ENCODE measurements at regions not wholly inside any gene's neighbourhood (a gene's known extent, or its start where the extent isn't known, plus 50 kb on each side); places are given as distances from the start of the nearest gene placed in this dataset.
"Not testable (repeated sequence)": the region's sequence is repeated elsewhere in the genome, so short reads cannot be mapped to it uniquely, and the experiment has no call there.

DNA sequence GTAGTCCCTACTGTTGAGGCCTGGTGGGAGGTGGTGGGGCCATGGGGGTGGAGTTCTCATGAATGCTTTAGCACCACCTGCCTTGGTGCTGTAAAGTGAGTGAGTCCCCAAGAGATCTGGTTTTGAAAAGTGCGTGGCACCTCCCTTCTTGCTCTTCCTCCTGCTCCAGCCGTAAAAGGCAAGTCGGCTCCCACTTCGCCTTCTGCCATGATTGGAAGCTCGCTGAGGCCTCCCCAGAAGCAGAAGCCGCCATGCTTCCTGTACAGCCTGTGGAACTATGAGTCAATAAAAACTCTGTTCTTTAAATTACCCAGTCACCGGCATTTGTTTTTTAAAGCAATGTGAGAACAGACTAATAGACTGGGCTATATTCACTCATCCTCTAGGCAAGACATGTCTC lies 141.3 kb upstream of the ALKAL2 start:
- Histone ChIP-seq H3K4me3 (ENCODE audit: low read depth, low read length) (no peak overlapping the region), H3K4me2 (ENCODE audit: low read length) (no peak overlapping the region), H3K4me1 (ENCODE audit: control insufficient read depth in 1 of 2, insufficient read depth in 2 of 2, low read length in 2 of 2) (no peaks in the 10 kb centered on the region), H3K23ac (ENCODE audit: low read length) (no peak overlapping the region), H2BK12ac (ENCODE audit: low read length) (no peak overlapping the region), H3K18ac (ENCODE audit: low read length) (no peak overlapping the region), H2BK5ac (ENCODE audit: low read depth, low read length, poor library complexity) (no peak overlapping the region), H3K9me3 (ENCODE audit: insufficient read depth, low read depth, low read length) (peaks cover 2% of the 10 kb centered on the region), H3K14ac (ENCODE audit: low read length) (no peak overlapping the region), H3K27ac (ENCODE audit: low read depth, low read length) (no peak overlapping the region), H2AK5ac (ENCODE audit: low read length) (no peak overlapping the region), H3K27me3 (ENCODE audit: insufficient read depth, low read length) (no peaks in the 10 kb centered on the region), H2BK120ac (ENCODE audit: insufficient read depth, low read length, poor library complexity) (no peak overlapping the region), H3K79me2 (ENCODE audit: control insufficient read depth, insufficient read depth, low read length, poor library complexity) (no peaks in the 10 kb centered on the region), H4K12ac (ENCODE audit: low read depth, low read length) (no peak overlapping the region), H3K79me1 (ENCODE audit: low read length) (no peaks in the 10 kb centered on the region), H3K4ac (ENCODE audit: low read depth, low read length) (no peak overlapping the region), H4K91ac (ENCODE audit: low read depth, low read length) (no peak overlapping the region), H3K9ac (ENCODE audit: low read length) (no peak overlapping the region), H4K8ac (ENCODE audit: low read depth, low read length) (no peak overlapping the region), H3K36me3 (ENCODE audit: control insufficient read depth in 1 of 2, insufficient read depth in 2 of 2, low read length in 2 of 2) (no peaks in the 10 kb centered on the region), H2AFZ (ENCODE audit: insufficient read depth, low read length, poor library complexity) (no peak overlapping the region)
- WGBS (ENCODE audit: extremely low coverage, insufficient coverage, insufficient read length), result no CpG with 5 or more reads among the region's 7 CpGs
- no peak for DNase-seq

DNA sequence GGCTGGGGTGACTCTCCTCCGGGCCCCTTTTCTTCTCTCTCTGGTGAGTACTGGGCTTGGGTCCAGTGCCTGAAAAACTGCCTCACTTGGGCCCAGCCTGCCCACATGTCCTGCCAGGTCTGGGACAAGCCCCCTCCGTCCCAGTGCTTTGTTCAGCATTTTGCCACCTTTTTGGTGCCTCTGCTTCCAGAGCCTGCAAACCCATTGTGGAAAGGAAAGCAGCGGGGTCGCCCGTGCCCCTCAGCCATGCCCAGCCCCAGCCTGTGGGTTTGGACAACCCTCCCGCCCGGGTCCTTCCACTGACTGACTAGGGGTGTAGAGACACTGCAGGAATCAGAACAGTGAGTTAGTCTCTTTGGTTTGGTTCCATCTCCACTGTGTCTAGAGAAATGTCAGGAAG lies 140.7 kb upstream of the ALKAL2 start:
- Histone ChIP-seq H2BK5ac (ENCODE audit: low read depth, low read length, poor library complexity) (no peak overlapping the region), H3K23ac (ENCODE audit: low read length) (no peak overlapping the region), H3K27me3 (ENCODE audit: insufficient read depth, low read length) (no peaks in the 10 kb centered on the region), H3K18ac (ENCODE audit: low read length) (no peak overlapping the region), H3K4me1 (ENCODE audit: control insufficient read depth in 1 of 2, insufficient read depth in 2 of 2, low read length in 2 of 2) (no peaks in the 10 kb centered on the region), H3K14ac (ENCODE audit: low read length) (no peak overlapping the region), H2BK120ac (ENCODE audit: insufficient read depth, low read length, poor library complexity) (no peak overlapping the region), H3K9me3 (ENCODE audit: insufficient read depth, low read depth, low read length) (peaks cover 2% of the 10 kb centered on the region), H4K8ac (ENCODE audit: low read depth, low read length) (no peak overlapping the region), H4K12ac (ENCODE audit: low read depth, low read length) (no peak overlapping the region), H2AK5ac (ENCODE audit: low read length) (no peak overlapping the region), H3K4ac (ENCODE audit: low read depth, low read length) (no peak overlapping the region), H3K79me2 (ENCODE audit: control insufficient read depth, insufficient read depth, low read length, poor library complexity) (no peaks in the 10 kb centered on the region), H3K4me2 (ENCODE audit: low read length) (no peak overlapping the region), H4K91ac (ENCODE audit: low read depth, low read length) (no peak overlapping the region), H3K79me1 (ENCODE audit: low read length) (no peaks in the 10 kb centered on the region), H2AFZ (ENCODE audit: insufficient read depth, low read length, poor library complexity) (no peak overlapping the region), H3K9ac (ENCODE audit: low read length) (no peak overlapping the region), H3K4me3 (ENCODE audit: low read depth, low read length) (no peak overlapping the region), H3K27ac (ENCODE audit: low read depth, low read length) (no peak overlapping the region), H2BK12ac (ENCODE audit: low read length) (no peak overlapping the region), H3K36me3 (ENCODE audit: control insufficient read depth in 1 of 2, insufficient read depth in 2 of 2, low read length in 2 of 2) (no peaks in the 10 kb centered on the region)
- no peak for DNase-seq
- WGBS (ENCODE audit: extremely low coverage, insufficient coverage, insufficient read length), result no CpG with 5 or more reads among the region's 7 CpGs

DNA sequence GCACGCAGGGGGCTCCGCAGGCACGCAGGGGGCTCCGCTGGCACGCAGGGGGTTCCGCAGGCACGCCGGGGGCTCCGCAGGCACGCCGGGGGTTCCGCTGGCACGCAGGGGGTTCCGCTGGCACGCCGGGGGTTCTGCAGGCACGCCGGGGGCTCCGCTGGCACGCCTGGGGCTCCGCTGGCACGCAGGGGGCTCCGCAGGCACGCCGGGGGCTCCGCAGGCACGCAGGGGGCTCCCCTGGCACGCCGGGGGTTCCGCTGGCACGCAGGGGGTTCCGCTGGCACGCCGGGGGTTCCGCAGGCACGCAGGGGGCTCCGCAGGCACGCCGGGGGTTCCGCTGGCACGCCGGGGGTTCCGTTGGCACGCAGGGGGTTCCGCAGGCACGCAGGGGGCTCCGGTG lies 138.8 kb upstream of the ALKAL2 start:
- H3K27ac ChIP-seq (ENCODE audit: low read depth, low read length); H3K4me1 ChIP-seq (ENCODE audit: control insufficient read depth in 1 of 2, insufficient read depth in 2 of 2, low read length in 2 of 2); H3K4me2 ChIP-seq (ENCODE audit: low read length); H3K9ac ChIP-seq (ENCODE audit: low read length); H3K4me3 ChIP-seq (ENCODE audit: low read depth, low read length); H3K79me1 ChIP-seq (ENCODE audit: low read length); H3K27me3 ChIP-seq (ENCODE audit: insufficient read depth, low read length); H2AK5ac ChIP-seq (ENCODE audit: low read length); H3K36me3 ChIP-seq (ENCODE audit: control insufficient read depth in 1 of 2, insufficient read depth in 2 of 2, low read length in 2 of 2); H3K4ac ChIP-seq (ENCODE audit: low read depth, low read length); H3K23ac ChIP-seq (ENCODE audit: low read length); H2BK5ac ChIP-seq (ENCODE audit: low read depth, low read length, poor library complexity); H4K12ac ChIP-seq (ENCODE audit: low read depth, low read length); H4K91ac ChIP-seq (ENCODE audit: low read depth, low read length); H3K79me2 ChIP-seq (ENCODE audit: control insufficient read depth, insufficient read depth, low read length, poor library complexity); H3K18ac ChIP-seq (ENCODE audit: low read length); H4K8ac ChIP-seq (ENCODE audit: low read depth, low read length); H2BK12ac ChIP-seq (ENCODE audit: low read length); H3K9me3 ChIP-seq (ENCODE audit: insufficient read depth, low read depth, low read length); H2BK120ac ChIP-seq (ENCODE audit: insufficient read depth, low read length, poor library complexity); DNase-seq; H3K14ac ChIP-seq (ENCODE audit: low read length); H2AFZ ChIP-seq (ENCODE audit: insufficient read depth, low read length, poor library complexity): not testable (repeated sequence)
- WGBS (ENCODE audit: extremely low coverage, insufficient coverage, insufficient read length), result no CpG with 5 or more reads among the region's 47 CpGs

DNA sequence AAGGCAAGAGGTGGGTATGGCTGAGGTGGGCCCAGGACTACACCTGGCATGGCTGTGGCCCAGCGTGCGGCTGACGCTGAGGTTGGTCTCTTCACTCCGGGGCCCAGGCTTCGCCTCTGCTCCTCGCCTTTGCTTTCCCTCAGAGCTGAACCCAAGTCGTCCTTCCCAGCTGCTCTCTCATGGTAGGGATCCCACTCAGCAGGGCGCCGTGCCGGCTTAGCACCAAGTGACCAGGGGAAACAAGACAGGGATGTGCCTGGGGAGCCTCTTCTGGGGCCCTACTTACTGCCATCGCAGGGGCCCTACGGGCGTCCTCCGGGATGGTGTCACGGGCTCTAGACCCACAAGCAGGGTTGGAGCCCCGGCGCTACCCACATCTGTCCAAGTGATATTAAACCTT lies 138.1 kb upstream of the ALKAL2 start:
- Histone ChIP-seq H3K36me3 (ENCODE audit: control insufficient read depth in 1 of 2, insufficient read depth in 2 of 2, low read length in 2 of 2) (no peaks in the 10 kb centered on the region), H2AK5ac (ENCODE audit: low read length) (no peak overlapping the region), H2BK120ac (ENCODE audit: insufficient read depth, low read length, poor library complexity) (no peak overlapping the region), H3K9ac (ENCODE audit: low read length) (no peak overlapping the region), H3K79me1 (ENCODE audit: low read length) (no peaks in the 10 kb centered on the region), H4K91ac (ENCODE audit: low read depth, low read length) (no peak overlapping the region), H3K14ac (ENCODE audit: low read length) (no peak overlapping the region), H2BK5ac (ENCODE audit: low read depth, low read length, poor library complexity) (no peak overlapping the region), H3K23ac (ENCODE audit: low read length) (no peak overlapping the region), H2BK12ac (ENCODE audit: low read length) (no peak overlapping the region), H3K9me3 (ENCODE audit: insufficient read depth, low read depth, low read length) (peaks cover 4% of the 10 kb centered on the region), H2AFZ (ENCODE audit: insufficient read depth, low read length, poor library complexity) (no peak overlapping the region), H3K27me3 (ENCODE audit: insufficient read depth, low read length) (no peaks in the 10 kb centered on the region), H3K79me2 (ENCODE audit: control insufficient read depth, insufficient read depth, low read length, poor library complexity) (no peaks in the 10 kb centered on the region), H3K18ac (ENCODE audit: low read length) (no peak overlapping the region), H3K4me3 (ENCODE audit: low read depth, low read length) (no peak overlapping the region), H3K27ac (ENCODE audit: low read depth, low read length) (no peak overlapping the region), H3K4me2 (ENCODE audit: low read length) (no peak overlapping the region), H3K4me1 (ENCODE audit: control insufficient read depth in 1 of 2, insufficient read depth in 2 of 2, low read length in 2 of 2) (no peaks in the 10 kb centered on the region), H4K12ac (ENCODE audit: low read depth, low read length) (no peak overlapping the region), H3K4ac (ENCODE audit: low read depth, low read length) (no peak overlapping the region), H4K8ac (ENCODE audit: low read depth, low read length) (no peak overlapping the region)
- no peak for DNase-seq
- WGBS (ENCODE audit: extremely low coverage, insufficient coverage, insufficient read length), result no CpG with 5 or more reads among the region's 17 CpGs
